Anterior cingulate cortex (tissue), 58 donors: ENCODE measurements at regions not wholly inside any gene's neighbourhood (a gene's known extent, or its start where the extent isn't known, plus 50 kb on each side); places are given as distances from the start of the nearest gene placed in this dataset.
"Not testable (repeated sequence)": the region's sequence is repeated elsewhere in the genome, so short reads cannot be mapped to it uniquely, and the experiment has no call there.

Experiments
- DNase-seq, 58 donors: peaks; one replicate each; lab custom pipeline; 2025; lab: John Stamatoyannopoulos, UW

DNA sequence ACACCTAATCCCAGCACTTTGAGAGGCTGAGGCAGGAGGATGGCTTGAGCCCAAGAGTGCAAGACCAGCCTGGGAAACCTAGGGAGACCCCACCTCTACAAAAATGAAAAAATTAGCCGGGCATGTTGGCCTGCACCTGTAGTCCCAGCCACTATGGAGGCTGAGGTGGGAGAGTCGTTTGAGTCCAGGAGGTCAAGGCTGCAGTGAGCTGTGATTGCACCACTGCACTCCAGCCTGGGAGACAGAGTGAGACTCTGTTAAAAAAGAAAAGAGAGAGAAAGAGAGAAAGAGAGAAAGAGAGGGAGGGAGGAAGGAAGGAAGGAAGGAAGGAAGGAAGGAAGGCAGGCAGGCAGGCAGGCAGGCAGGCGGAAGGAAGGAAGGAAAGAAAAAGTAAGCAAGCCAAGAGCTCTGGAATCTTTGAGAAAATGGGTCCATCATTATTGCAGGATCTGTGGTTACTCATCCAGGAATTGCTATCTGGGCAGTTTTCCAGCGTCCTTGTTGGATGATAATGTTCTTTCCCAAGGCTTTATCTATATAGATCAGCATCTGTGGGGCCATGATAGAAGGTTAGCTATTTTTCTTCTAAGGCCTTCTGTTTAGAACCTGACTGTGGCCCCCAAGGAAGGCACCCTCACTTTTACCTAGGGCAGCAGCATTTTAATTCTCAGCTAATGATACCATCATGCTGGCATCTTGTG, 533.2 kb upstream of the CDH5 start:
- DNase-seq = no peak

DNA sequence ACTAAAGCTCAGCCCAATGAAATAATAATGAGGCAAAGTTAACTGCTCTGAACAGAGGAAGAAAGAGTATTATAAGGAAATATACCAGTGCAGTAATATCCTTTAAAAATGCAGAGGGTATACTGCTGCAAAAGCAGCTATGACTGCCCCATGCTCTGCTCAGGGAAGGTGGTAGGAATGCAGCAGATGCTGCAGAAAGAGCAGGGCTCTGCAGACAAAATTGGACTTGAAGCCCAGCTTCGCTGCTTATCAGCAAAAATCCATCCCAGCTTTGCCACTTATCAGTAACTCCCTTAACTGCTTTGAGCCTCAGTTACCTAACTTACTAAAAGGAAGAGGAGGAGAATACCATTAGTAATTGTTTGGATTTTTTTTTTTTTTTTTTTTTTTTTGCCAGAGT, 533.8 kb upstream of the CDH5 start:
- DNase-seq = no peak

DNA sequence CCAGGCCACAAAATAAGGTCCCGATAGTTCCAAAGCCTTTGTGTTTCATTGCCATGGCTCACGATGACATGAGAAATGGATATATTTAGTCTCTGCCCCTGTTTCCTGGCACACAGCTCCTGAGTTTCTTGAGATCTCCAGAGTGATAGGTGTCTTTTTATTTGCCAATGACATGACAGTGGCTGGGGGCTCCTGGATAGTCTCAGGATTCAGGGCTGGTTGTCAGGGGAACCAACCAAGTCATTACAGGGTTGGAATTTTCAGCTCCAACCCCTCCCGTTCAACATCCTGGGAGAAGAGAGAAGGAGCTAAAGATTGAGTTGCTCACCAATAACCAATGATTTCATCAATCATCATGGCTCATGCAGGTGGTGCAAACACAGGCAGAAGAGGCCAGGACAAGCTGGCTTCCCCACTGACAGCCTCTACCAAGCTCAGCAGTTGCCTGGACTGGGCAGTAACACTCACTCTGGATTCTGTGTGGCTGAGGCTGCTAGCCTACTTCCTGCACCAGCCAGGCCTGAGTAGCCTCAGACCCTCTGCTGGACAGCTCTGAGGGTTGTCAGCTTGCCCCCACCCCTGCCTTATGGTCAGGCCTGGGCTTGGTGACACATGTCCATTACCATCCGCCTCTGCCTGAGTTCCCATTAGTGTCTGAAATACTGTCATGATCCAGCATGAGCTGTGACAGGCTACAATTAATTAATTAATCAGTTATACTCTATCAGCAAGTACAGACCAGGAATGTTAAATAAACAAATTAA, 534.4 kb upstream of the CDH5 start:
- DNase-seq = no peak

DNA sequence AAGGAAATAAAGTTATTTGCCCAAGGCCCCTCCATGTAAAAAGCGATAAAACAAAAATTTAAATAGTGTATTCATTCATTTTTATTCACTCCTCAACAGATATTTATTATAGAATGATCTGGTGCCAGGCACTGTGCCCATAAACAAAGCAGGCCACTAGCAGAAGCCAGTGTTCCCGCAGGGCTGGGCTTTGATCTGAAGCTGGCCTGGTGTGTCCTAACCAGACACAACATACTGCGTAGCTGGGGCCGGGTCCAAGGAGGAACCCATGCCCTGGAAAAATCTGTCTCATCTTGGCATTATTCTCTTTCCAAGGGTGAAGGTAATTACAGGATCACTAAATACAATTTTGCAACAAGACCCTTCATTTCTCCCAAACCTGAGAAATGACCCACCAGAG, 537.4 kb upstream of the CDH5 start:
- no peak for DNase-seq

DNA sequence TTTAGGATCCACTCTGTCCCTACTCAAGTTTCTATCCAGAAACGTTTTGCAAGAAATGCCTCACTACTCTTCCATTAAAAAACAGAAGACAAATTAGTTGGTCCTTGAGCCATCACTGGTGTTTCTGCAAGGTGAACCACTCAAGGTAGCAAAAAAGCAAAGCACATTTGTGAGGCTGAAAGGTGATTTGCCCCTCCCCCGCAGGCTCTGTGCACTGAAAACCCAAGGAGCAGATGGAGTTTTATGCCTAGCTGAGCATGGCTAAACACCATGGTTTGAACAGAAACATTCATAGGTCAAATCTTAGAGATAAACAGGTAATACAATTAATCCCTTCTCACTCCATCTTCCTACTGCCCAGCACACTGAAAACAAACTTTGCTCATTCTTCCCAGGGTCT, 538.2 kb upstream of the CDH5 start:
- no peak for DNase-seq

DNA sequence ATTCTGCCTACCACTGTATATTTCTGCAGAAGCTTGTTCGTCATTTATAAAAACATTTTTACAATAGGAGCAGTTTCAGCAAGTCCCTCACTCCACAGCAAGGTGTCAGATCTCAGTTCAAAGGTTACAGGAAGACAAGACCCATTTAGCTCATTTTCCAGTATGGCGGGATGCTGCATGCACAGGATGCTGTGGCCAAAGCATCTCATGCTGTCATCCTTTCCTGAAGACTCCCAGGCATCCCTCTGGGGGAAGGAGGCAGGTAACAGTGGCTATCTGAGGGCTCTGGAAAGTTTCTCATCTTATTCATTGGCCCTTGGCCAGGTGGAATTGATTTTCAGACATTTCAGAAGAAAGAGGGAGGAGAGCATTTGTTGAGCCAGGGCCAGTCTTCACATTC, 539.3 kb upstream of the CDH5 start:
- DNase-seq = no peak

DNA sequence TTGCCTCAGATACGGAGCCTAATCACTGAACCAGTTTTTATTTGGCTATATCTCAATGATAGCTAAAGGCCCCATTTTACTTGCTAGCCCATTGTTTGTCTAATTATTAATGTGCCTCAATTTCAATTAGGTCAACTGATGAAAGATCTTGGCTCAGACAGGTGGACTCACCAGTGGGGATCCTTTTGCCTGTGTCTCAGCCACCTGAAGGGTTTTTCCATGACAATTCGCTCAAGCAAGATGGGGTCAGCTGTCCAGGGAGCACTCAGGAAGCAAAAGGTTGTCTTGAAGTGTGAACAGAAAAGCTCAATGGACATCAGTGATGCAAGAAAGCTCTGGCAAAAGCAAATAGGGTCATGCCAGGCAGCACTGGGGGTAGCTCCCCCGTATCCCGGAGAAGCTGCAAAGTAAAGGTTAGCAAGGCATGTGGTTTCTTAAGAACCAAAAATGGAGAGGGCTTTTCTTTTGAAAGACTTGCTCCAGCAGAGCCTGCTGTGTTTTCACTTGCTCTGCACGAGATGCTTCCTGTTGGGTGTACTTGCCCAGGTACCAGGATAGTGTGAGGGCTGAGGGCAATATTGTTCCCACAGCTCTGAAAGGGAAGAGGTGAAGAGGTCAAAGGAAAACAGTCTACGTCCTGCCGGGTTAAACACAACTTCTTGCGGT, 541.2 kb upstream of the CDH5 start:
- no peak for DNase-seq

DNA sequence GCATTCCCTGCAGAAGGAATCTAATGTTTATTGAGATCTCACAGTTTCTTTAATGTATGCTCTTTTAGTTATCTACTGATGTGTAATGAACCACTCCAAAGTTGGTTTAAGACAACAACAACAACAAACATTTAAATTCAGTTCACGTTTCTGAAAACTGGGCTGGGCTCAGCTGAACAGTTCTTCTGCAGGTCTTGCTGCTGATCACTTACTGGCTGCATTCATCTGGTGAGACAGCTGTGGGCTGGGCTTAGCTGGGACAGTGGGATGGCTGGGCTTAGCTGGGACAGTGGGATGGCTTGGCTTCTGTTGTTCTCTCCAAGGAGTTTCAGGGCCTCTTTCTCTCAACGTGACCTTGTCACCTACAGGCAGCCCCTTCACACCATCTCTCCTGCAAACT, 544.3 kb upstream of the CDH5 start:
- DNase-seq = no peak

DNA sequence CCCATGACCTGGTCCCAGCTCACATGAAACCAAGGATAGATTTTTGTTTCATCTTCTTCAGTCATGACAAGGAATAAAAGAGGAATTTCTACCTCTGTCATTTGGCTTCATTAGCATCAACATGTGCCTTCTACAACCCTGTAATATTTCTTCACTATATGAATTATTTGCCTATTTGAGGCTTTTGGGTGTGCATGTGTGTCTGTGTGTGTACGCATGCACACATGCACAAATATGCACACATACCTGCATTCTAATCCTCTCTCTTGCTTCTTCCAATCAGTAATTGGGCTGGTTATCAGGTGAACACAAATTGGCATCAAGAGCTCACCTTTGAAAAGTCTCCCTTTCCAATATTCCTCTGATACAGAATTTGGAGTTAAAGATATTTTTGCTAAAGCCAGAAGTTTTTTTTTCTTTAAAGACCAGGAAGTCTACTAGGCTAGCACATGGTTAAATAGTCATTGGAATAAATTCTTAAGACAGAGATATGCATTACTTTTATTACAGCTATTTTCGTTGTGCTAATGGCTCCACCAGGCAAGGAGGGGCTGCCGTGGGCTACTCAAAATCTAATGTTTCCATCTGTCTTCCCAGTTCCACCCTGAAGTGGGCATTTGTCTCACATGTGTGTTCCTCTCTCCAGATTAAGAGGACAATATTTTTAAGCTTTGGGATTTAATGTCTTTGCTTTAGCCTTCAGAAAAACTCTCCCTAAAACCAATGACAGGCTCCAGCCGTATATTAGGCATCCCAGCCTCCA, 547.2 kb upstream of the CDH5 start:
- DNase-seq = no peak

DNA sequence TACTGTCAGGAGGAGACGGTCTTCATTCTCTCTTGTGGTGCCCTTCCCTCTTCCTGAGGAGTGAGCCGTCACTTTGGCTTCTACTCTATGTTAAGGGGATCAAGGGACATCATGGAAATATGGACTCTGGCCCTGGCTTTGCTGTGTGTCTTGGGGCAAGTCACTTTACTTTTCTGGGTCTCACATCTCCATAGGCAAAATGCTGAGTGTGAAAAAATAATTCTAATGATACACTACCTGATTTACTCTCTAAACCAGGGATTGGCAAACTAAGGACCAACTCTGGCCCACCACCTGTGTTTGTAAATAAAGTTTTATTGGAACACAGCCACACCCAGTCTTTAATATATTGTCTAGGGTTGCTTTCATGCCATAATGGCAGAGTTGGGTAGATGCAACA, 548.7 kb upstream of the CDH5 start:
- no peak for DNase-seq

DNA sequence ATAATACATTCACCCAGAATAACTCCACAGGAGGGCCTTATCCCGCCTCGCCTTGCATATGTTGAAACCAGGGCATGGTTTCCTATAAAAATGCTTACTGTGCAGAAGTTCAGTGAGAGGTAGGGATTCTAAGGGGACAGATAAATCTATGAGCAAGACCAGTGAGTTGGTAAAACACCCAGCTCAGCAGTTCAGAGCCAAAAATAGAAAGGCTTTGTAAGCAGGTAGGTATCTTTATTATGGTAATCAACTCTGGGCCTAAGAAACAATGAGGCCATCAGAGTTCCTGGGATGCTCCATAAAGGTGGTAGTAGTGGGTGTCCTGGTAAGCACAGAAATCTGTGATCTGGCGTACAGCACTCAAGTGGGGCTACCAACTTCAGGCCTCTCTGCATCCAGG, 549.4 kb upstream of the CDH5 start:
- no peak for DNase-seq

DNA sequence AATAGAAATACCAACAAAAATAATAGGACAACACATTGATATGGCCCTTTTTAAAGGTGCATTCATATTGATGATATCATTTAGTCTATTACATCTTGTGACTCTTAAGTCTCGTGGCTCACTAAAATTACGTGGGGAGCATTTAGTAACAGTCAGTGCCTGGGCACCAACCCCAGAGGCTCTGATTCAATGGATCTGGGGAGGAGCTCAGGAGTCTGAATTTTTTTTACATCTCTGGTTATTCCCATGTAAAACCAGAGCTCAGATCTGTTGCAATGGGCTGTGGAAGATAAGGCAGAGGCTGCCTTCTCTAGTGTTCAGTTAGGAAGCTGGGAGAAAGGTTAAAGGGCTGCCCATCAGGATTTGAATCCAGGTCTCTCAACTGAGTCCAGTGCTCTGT, 549.9 kb upstream of the CDH5 start:
- no peak for DNase-seq

DNA sequence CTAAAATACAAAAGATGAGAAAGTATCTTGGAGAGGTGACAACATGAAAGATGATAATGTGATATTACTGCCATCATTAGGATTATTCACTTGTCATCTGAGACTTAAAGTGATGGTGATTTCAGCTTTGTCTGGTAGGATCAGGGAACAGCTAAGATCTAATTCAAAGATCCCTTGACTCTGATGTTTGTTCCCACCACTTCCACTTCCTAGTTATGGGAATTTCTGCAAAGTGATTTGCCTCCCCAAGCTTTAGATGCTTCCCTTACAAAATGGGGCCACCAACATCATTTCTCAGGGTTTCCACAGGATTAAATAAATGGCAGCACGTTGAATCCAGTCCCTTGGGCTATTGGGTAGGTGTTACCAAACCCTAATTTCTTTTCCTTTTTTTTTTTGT, 550.8 kb upstream of the CDH5 start:
- no peak for DNase-seq

DNA sequence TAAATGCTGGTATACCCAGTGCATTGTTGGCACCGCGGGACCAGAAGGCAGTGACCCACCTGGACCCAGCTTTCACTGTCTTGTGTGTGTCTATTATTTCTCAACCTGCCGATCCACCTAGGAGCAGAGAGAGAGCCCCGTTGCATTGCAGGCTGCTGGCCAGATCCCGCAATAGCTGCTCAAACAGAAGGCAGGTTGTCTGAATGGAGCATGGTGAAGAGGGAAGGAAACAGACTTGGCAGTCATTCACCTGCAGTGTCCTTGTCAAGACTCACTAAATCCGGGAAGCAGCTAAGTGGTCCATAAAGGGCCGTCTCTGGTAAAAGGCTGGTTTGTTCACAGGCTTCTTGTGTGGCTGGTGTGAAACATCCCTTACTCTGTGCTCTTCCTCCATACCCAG, 552.6 kb upstream of the CDH5 start:
- not testable (repeated sequence) for DNase-seq

DNA sequence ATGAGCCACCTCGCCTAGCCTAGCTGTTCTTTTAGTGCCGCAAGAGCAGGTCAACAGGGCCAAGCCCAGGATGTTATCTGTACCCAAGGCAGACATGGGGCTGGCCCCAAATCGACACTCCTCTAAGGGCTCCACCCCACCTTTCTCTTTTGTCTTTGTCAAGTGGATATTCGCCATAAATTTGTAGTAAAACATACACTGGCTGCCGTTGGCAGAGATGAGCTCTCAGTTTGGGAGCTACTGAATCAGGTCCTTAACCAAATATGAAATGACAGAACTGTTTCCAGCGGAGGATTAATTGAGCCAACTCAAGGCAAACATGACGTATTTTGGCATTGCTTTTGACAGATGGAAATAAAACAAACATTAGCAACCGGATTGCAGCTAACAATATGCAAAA, 556.9 kb upstream of the CDH5 start:
- DNase-seq = no peak

DNA sequence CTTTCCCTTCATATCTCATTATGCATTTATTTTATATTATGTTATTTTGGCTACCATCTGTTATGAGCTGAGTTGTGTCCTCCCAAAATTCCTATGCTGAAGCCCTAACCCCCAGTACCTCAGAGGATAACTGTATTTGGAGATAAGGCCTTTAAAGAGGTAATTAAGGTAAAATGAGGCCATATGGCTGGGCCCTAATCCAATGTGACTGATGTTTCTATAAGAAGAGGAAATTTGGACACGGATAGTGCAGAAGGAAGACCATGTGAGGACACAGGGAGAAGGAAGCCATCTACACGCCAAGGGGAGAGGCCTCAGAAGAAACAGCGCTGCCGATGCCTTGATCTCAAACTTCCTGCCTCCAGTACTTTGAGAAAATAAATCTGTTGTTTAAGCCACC, 557.7 kb upstream of the CDH5 start:
- no peak for DNase-seq

DNA sequence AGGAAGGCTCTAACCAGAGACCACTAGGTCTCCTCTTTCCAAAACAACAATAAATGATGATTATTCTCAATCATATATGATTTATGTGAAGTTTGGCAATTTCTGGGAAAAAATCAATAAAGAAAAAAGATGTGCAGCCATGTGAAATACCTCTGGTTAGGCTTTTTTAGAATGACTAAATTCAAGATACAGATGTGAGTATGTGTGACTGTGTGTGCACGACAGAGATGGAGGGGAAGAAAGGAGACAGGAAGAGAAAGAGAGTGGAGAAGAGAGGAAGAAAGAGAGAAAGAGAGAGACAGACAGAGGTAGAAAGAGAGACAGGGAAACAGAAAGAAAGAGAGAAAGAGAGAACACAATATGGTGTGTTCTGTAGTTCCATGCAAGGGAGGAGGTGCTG, 558.6 kb upstream of the CDH5 start:
- no peak for DNase-seq

DNA sequence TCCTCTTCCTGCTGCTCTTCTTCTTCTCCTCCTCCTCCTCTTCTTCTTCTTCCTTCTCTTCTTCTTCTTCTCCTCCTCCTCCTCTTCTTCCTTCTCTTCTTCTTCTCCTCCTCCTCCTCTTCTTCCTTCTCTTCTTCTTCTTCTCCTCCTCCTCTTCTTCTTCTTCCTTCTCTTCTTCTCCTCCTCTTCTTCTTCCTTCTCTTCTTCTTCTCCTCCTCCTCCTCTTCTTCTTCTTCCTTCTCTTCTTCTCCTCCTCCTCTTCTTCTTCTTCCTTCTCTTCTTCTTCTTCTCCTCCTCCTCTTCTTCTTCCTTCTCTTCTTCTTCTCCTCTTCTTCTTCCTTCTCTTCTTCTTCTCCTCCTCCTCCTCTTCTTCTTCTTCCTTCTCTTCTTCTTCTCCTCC, 560.8 kb upstream of the CDH5 start:
- not testable (repeated sequence) for DNase-seq

DNA sequence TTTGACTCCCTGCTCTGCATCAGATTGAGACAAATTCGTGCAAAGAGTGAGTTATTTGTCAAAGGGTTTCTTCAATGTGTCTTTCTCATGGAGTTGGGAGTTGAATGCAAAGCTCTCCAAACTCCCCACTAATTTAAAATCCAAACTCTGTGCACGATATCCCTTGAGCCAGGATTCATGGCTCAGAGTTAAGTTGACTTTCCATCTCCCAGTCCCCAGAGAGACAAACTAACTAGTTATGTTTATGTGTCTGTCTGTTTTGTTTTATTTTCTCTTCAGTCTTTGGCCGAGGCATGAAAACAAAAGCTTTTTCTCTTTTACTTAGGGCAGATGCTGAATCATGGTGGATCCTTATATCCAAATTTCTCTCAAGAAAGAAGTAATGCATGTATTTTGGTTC, 570.0 kb upstream of the CDH5 start:
- no peak for DNase-seq

DNA sequence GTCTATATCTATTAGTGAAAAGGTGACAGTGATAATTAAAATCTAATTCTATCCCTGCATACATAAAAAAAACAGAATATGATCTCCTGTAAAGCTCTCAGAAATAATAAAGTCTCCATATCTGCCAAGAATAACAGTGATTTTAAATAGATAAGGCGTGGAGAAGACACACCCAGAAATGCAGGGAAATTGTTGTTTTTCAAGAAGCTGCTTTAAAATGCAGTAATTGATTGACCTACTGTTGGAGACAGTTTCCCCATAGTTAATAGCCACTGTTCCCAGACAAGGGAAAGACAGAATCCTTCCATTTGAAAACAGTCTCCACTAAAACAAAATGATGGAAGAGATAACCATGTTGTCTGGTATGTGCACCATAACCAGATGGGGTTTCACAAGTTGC, 571.5 kb upstream of the CDH5 start:
- DNase-seq = no peak

DNA sequence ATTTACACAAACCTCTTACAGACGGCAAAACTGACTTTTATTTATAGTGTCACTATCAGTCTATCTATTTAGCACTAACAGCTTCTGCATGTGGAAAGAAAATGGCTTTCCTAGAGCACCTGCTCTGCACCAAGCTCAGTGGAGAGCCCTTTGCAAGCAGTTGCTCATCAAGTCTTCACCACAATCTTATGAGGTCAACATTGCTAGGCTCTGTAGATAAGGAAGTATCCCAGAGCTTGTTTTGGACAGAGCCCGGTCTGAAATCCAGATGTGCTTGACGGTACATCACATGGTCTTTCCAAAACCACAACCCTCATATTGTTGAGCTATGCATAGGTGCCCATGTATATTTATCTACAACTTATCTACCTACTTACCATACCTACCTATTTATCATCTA, 572.7 kb upstream of the CDH5 start:
- DNase-seq = no peak
